ENCODE measurements at regions not wholly inside any gene's neighbourhood (a gene's known extent, or its start where the extent isn't known, plus 50 kb on each side); places are given as distances from the start of the nearest gene placed in this dataset.

- TF ChIP-seq CTCF (conservative IDR thresholded peaks at IDR 0.05; ENCODE audit: low read depth in 2 of 2) = no peak
- TF ChIP-seq POLR2AphosphoS5 (IDR thresholded peaks at IDR 0.05; ENCODE audit: low read depth) = no peak
- no peak for TF ChIP-seq EZH2 (IDR thresholded peaks at IDR 0.05; ENCODE audit: low read depth, unreplicated experiment)
- TF ChIP-seq EZH2phosphoT487 (IDR thresholded peaks at IDR 0.05; ENCODE audit: unreplicated experiment) = no peak
- TF ChIP-seq CREB1 (CRISPR knock-in tag; IDR thresholded peaks at IDR 0.05; ENCODE audit: low read depth) = no peak
- no peak for TF ChIP-seq REST (IDR thresholded peaks at IDR 0.05; ENCODE audit: unreplicated experiment)
These were observed 435.8 kb downstream of the MDFIC start for GRCh38 chr7:115357703-115357999.
